HG03159 (cell line): ENCODE measurements at regions not wholly inside any gene's neighbourhood (a gene's known extent, or its start where the extent isn't known, plus 50 kb on each side); places are given as distances from the start of the nearest gene placed in this dataset.
"Not testable (repeated sequence)": the region's sequence is repeated elsewhere in the genome, so short reads cannot be mapped to it uniquely, and the experiment has no call there.

Experiments
- ATAC-seq: cut with Tn5 transposase; IDR thresholded peaks from one replicate; pipeline ENCODE4 v1.9.1; 2021; ENCODE audit warnings: mild to moderate bottlenecking, moderate library complexity; ENCODE audit not compliant: unreplicated experiment

DNA sequence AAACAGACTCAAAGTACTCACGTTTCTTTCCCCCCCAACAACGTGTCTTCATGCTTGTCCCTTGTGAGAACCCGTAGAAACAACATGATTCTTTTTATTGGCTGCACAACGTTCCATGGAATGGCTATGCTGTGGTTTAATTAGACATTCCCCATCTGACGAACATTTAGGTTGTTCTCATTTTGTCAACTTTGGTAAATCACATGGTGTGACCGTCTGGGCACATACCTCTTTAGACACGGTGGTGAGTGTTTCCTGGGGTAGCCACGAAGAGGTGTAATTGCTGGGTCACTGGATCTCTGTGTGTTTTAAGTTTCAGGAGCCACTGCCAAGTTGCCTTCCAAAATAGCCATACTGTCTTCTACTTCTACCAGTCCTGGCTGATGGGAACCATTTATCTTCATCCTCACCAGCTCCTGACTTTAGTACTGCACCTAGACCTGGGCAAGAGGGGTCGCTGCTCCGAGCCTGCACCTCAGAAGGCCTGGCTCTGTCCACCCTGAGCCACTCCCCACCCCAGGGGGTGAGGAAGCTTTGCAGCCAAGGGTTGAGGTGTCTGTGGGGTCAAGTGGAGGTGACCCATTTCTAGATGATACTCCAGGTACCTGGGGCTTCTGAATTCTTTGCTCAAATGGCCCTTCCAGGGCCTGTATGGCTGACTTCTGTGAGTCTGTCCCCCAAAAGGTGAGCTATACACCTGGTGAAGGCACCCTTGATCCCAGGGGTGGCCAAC, 84.7 kb downstream of the IRX5 start:
- ATAC-seq, result no peak

DNA sequence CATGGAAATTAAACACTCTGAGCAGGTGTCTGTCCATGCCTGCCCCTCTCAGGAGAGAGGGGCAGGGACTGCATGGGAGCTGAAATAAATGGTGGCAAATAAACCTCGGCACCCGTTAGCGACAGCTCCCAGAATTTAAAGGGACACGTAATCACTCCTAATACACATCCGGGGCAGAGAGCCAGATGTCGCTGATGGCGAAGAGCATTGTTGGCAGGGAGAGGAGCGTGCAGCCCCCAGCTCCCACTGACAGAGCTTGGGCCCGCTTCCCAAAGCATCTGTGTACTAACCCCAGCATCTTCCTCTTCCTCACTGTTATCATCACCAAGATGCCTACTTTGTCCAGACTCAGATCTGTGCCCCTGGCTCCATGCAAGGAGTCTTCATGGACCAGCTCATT, 85.8 kb downstream of the IRX5 start:
- ATAC-seq, result no peak

- ATAC-seq, result no peak
Measured at GRCh38 chr16:55017321-55017720, 86.7 kb downstream of the IRX5 start.

DNA sequence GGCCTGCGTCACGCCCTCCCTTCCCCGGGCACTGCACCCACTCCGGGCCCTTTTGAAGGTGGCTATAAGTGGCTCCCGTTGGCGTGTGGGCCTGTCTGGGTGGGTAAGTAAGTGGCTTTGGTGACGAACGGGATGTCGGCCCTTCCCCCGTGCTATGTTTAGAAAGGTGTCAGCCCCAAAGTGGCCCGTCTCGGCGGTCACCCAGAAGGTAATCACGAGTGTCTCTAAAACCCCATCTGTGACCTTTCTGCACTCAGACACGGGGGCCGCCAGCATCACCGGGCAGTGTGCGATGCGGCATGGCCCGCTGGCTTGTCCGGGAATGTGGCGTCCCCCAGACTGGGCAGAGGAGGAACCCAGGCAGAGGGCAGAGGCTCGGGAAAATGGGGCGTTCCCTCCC, 88.2 kb downstream of the IRX5 start:
- no peak for ATAC-seq

- no peak for ATAC-seq
Measured at GRCh38 chr16:55019419-55020131, 88.9 kb downstream of the IRX5 start.

GRCh38 chr16:55021595-55022475, 91.2 kb downstream of the IRX5 start:
- no peak for ATAC-seq

GRCh38 chr16:55027260-55027659, 96.6 kb downstream of the IRX5 start:
- ATAC-seq, result not testable (repeated sequence)

DNA sequence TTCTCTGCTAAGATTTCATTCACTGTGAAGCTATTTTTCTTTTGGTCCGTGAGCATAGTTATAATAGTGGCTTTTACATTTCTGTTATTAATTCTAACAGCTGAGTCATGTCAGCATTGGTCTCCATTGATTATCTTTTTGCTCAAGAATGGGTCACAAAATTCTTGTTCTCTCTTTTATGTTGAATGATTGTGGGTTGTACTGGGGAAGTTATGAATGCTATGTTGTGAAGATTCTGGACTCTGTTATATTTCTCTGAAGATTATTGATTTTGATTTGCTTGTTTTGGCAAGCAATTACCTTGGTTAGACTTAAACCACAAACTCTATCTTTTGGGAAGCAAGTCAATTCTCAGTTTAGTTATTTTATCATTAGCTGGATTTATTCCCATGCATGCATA, 98.8 kb downstream of the IRX5 start:
- no peak for ATAC-seq

DNA sequence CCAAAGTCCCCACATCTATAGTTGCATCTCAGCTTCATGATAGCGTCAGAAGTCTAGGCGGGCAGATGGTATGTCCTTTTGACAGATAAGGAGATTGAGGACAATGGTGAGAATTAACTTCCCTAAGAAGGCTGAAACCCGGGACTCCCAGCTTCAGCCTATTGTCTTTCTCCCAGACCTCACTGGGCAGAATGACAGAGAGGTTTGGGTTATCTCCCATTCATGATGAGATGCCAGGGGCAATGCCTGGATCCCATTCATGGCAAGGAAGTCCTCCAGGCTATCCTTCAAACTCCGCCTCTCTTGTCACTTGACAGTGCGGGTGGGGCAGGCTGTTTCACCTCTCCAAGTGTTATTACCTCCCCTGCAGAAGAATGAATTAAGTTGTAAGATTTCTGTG, 100.3 kb downstream of the IRX5 start:
- no peak for ATAC-seq

DNA sequence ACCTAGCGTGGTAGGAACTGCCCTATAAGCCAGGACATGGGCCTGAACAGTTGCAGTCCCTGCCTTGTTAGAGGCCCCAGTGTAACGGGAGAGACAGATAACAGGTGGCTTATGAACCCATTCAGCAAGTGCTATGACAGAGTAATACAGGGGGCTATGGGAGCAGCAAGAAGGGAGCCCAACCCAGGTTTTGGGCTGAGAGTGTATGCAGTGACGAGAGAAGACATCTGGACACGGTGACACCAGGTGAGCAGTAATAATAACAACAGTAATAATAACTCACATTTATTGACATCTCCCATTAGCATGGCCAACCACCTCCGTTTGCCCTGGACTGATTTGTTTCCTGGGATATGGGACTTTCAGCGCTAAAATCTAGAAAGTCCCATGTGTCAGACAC, 100.8 kb downstream of the IRX5 start:
- ATAC-seq, result no peak

DNA sequence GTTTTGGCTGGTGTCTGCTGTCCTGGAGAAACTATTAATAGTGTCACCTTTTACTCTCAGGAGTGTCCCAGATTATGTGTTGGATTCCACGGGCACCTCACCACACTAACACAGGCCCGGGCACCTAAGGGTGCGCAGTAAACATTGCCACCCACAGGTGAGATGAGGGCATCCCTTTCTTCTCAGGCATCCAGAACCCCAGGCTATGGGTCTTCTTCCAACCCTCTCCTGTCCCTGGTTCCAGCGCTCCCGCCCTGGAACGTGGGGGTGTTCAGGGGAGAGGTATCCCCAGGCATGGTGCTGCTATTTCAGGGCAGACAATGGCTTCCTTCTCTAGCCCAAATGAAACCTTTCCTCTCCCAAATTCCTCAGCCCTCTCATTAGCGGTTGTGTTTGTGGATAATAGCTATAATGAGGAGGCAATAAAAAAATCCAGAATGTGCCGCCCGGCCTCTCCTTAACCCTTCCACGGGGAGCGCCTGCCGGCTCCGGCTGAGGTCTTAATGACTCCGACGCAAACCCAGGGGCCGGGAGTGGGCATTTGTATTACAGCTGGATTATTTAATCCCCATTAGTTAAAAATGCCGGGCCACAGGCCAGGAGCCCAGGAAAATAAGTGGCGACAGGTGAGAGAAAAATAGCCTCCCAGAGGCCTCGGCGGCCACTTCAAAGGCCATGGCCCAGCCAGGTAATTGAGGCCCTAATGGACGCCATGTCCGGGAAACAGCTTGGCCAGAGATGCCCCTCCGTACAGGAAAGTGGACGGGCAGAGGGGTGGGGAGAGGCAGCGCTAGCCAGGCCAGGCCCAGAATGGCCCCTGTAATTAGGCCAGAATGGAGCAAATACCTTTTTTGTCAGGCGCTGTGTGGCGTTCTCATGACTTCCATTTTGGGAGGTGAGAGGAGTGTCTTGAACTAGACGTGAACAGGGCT, 102.8 kb downstream of the IRX5 start:
- ATAC-seq, result no peak

- ATAC-seq, result no peak
Measured at GRCh38 chr16:55035029-55035428, 104.4 kb downstream of the IRX5 start.

GRCh38 chr16:55035956-55036355, 105.3 kb downstream of the IRX5 start:
- no peak for ATAC-seq

GRCh38 chr16:55036371-55036821, 105.7 kb downstream of the IRX5 start:
- no peak for ATAC-seq

DNA sequence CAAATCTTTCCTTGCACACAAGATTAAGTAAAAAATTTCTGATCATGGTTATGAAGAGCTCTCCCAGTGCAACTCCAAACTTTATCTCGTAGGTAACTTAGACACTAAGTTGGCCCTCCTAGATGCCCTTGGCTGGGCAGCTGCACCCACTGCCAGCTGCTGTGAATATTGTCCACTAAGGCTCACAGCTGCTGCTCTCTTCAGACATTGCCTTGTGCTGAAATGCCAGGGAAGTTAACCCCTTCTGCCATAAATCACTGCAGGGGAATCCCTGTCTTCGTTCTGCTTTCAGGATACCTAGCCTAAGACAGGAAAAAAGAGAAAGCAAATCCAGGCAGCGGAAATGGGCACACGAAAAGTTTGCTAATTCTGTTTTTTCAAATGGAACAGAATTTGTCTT, 106.4 kb downstream of the IRX5 start:
- ATAC-seq, result no peak

DNA sequence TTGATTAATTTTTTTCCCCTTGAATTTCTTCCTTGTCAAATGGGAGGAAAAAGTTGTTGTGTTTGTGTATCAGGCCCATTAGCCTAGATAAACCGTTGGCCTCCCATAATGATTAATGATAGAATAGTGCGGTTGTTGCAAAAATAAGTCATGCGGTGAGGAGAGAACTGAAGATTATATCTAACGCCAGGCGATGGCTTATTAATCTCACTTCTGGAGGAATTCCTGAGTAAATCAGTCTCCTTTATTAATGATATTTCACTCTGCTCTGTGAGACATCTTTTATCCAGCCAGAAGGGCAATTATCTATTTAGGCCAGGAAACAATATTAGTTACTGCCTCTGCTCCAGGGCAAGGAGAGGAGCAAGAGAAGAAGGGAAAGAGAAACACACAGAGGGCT, 107.3 kb downstream of the IRX5 start:
- no peak for ATAC-seq

DNA sequence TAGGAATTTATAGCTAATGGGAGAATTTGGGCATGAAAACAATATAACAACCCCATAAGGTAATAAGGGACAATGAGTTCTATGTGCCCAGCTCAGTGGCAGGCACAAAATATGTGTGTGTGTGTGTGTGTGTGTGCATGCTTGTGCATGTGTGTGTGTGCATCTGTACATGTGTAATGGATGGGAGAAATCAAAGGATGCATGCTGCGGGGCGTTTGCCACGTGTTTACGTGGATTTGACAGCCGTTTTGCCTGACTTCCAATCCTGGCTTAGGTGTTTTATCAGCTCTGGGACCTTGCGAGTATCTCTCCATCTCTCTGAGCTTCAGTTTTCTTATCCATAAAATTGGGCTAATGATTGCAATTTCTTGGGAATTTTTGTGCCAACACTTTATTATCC, 108.4 kb downstream of the IRX5 start:
- ATAC-seq, result no peak

DNA sequence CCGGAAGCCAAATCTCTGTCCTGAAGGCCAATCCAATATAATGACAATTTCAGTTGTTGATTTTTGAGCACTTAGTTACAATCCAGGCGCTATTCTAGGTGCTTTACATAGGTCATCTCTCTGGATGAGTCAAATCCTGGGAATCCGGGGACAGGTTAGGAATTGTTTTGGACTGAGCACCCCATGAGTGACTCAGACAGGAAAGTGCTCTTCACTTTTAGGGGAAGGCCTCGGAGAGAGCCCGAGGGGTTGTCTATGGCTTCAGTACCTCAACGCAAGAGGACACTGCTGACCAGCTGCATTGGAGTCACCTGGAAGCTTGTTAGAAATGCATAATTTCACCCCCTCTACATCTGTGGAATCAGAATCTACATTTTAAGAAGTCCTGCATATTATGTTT, 108.8 kb downstream of the IRX5 start:
- ATAC-seq, result no peak

- no peak for ATAC-seq
Measured at GRCh38 chr16:55039931-55040330, 109.3 kb downstream of the IRX5 start.

GRCh38 chr16:55040366-55041086, 109.9 kb downstream of the IRX5 start:
- ATAC-seq, result no peak
